Mammary epithelial cell (primary cell): ENCODE measurements at regions not wholly inside any gene's neighbourhood (a gene's known extent, or its start where the extent isn't known, plus 50 kb on each side); places are given as distances from the start of the nearest gene placed in this dataset.

ENCODE experiments used
- CTCF ChIP-seq, 2 donors: IDR thresholded peaks in 1 of 2; conservative IDR thresholded peaks in 1 of 2; 2 replicates each; pipeline ENCODE4 v1.5.1; 2011 to 2012; ENCODE audit warnings: inconsistent platforms in 2 of 2, low read length in 2 of 2, mild to moderate bottlenecking in 2 of 2, control low read depth in 1 of 2, low read depth in 1 of 2; ENCODE audit not compliant: insufficient read depth in 1 of 2; ENCODE audit errors: extremely low read depth in 1 of 2
- EZH2 ChIP-seq: IDR thresholded peaks from 2 replicates; pipeline ENCODE4 v1.6.1; 2012; ENCODE audit warnings: low read length, inconsistent platforms, borderline replicate concordance

- TF ChIP-seq EZH2 (no peak), CTCF (conservative IDR thresholded peaks at IDR 0.05 in 1 of 2, IDR thresholded peaks at IDR 0.05 in 1 of 2; ENCODE audit: extremely low read depth in 1 of 2, insufficient read depth in 1 of 2, low read depth in 1 of 2, low read length in 2 of 2) (no peak)
Measured at GRCh38 chr1:42041031-42041430, 112.2 kb upstream of the GUCA2B start.
